NCI-H526 treated with DMSO at 0.1 percent for 48 hours (cell line): ENCODE measurements at regions not wholly inside any gene's neighbourhood (a gene's known extent, or its start where the extent isn't known, plus 50 kb on each side); places are given as distances from the start of the nearest gene placed in this dataset.
A peak's percentile ranks its signal among the peaks of the same experiment; 100 is the strongest.
"Not testable (repeated sequence)": the region's sequence is repeated elsewhere in the genome, so short reads cannot be mapped to it uniquely, and the experiment has no call there.

Experiments used
- DNase-seq: peaks from one replicate; lab custom pipeline; 2025; lab: John Stamatoyannopoulos, UW

- no peak for DNase-seq
Observed at GRCh38 chr6:22106961-22107360, 189.9 kb downstream of the PRL start.

- DNase-seq, result no peak
Observed at GRCh38 chr6:22108199-22108598, 188.6 kb downstream of the PRL start.

GRCh38 chr6:22110061-22110460 is 186.8 kb downstream of the PRL start:
- no peak for DNase-seq

- no peak for DNase-seq
Observed at GRCh38 chr6:22112461-22112860, 184.4 kb downstream of the PRL start.

- no peak for DNase-seq
Observed at GRCh38 chr6:22113026-22113766, 183.6 kb downstream of the PRL start.

GRCh38 chr6:22115559-22115958 is 181.3 kb downstream of the PRL start:
- DNase-seq, result no peak

GRCh38 chr6:22117631-22118030 is 179.2 kb downstream of the PRL start:
- no peak for DNase-seq

- DNase-seq, result no peak
Observed at GRCh38 chr6:22119500-22119899, 177.3 kb downstream of the PRL start.

GRCh38 chr6:22124756-22125155 is 172.1 kb downstream of the PRL start:
- DNase-seq, result no peak

- no peak for DNase-seq
Observed at GRCh38 chr6:22126910-22127309, 169.9 kb downstream of the PRL start.

- DNase-seq, result no peak
Observed at GRCh38 chr6:22129751-22130150, 167.1 kb downstream of the PRL start.

GRCh38 chr6:22132656-22133055 is 164.2 kb downstream of the PRL start:
- no peak for DNase-seq

GRCh38 chr6:22133357-22133756 is 163.5 kb downstream of the PRL start:
- DNase-seq, result no peak

GRCh38 chr6:22134308-22134707 is 162.5 kb downstream of the PRL start:
- no peak for DNase-seq

GRCh38 chr6:22135395-22135794 is 161.4 kb downstream of the PRL start:
- DNase-seq, result no peak

- not testable (repeated sequence) for DNase-seq
Observed at GRCh38 chr6:22140736-22141135, 156.1 kb downstream of the PRL start.

GRCh38 chr6:22141241-22141745 is 155.5 kb downstream of the PRL start:
- DNase-seq, result no peak

GRCh38 chr6:22142856-22143255 is 154.0 kb downstream of the PRL start:
- DNase-seq, result no peak

GRCh38 chr6:22145376-22145775 is 151.5 kb downstream of the PRL start:
- DNase-seq, result no peak

- DNase-seq, result peak; percentile 28
Observed at GRCh38 chr6:22145823-22146677, 150.8 kb downstream of the PRL start.

- DNase-seq, result no peak
Observed at GRCh38 chr6:22146678-22146930, 150.2 kb downstream of the PRL start.

GRCh38 chr6:22146931-22147701 is 149.7 kb downstream of the PRL start:
- no peak for DNase-seq
